ENCODE measurements at regions not wholly inside any gene's neighbourhood (a gene's known extent, or its start where the extent isn't known, plus 50 kb on each side); places are given as distances from the start of the nearest gene placed in this dataset.

- peaks cover 11% of the 10 kb centered on the region for H3K27me3 Mint-ChIP-seq (ENCODE audit: low read depth)
- H3K9me3 Mint-ChIP-seq, result peaks cover 20% of the 10 kb centered on the region
- peaks cover 5% of the 10 kb centered on the region for H3K36me3 Mint-ChIP-seq (ENCODE audit: low read depth)
- no peaks in the 10 kb centered on the region for H3K4me1 Mint-ChIP-seq (ENCODE audit: low read depth)
- H3K4me3 Mint-ChIP-seq, result no peak overlapping the region
- H3K27ac Mint-ChIP-seq, result no peak overlapping the region
Observed at GRCh38 chr4:151951671-151952050, 190.9 kb upstream of the GATB start.

GRCh38 chr4:151950993-151951670 lies 190.3 kb upstream of the GATB start:
- no peak overlapping the region for H3K4me3 Mint-ChIP-seq
- H3K9me3 Mint-ChIP-seq, result peaks cover 26% of the 10 kb centered on the region
- H3K36me3 Mint-ChIP-seq (ENCODE audit: low read depth), result peaks cover 10% of the 10 kb centered on the region
- H3K27me3 Mint-ChIP-seq (ENCODE audit: low read depth), result peaks cover 6% of the 10 kb centered on the region
- no peak overlapping the region for H3K27ac Mint-ChIP-seq
- no peaks in the 10 kb centered on the region for H3K4me1 Mint-ChIP-seq (ENCODE audit: low read depth)

- Mint-ChIP-seq H3K27ac (no peak overlapping the region), H3K4me1 (ENCODE audit: low read depth) (no peaks in the 10 kb centered on the region), H3K9me3 (peaks cover 41% of the 10 kb centered on the region), H3K36me3 (ENCODE audit: low read depth) (peaks cover 11% of the 10 kb centered on the region), H3K27me3 (ENCODE audit: low read depth) (peaks cover 3% of the 10 kb centered on the region), H3K4me3 (no peak overlapping the region)
Observed at GRCh38 chr4:151948351-151949016, 187.7 kb upstream of the GATB start.

- Mint-ChIP-seq H3K36me3 (ENCODE audit: low read depth) (peaks cover 11% of the 10 kb centered on the region), H3K27me3 (ENCODE audit: low read depth) (no peaks in the 10 kb centered on the region), H3K27ac (no peak overlapping the region), H3K9me3 (peaks cover 50% of the 10 kb centered on the region), H3K4me1 (ENCODE audit: low read depth) (no peaks in the 10 kb centered on the region), H3K4me3 (no peak overlapping the region)
Observed at GRCh38 chr4:151946718-151947117, 185.9 kb upstream of the GATB start.

GRCh38 chr4:151942971-151943370 lies 182.2 kb upstream of the GATB start:
- Mint-ChIP-seq H3K36me3 (ENCODE audit: low read depth) (peaks cover 13% of the 10 kb centered on the region), H3K4me3 (no peak overlapping the region), H3K27me3 (ENCODE audit: low read depth) (no peaks in the 10 kb centered on the region), H3K4me1 (ENCODE audit: low read depth) (peaks cover 10% of the 10 kb centered on the region), H3K27ac (no peak overlapping the region), H3K9me3 (peaks cover 52% of the 10 kb centered on the region)

- H3K4me3 Mint-ChIP-seq, result no peak overlapping the region
- H3K4me1 Mint-ChIP-seq (ENCODE audit: low read depth), result peaks cover 10% of the 10 kb centered on the region
- H3K36me3 Mint-ChIP-seq (ENCODE audit: low read depth), result peaks cover 3% of the 10 kb centered on the region
- H3K27ac Mint-ChIP-seq, result no peak overlapping the region
- H3K9me3 Mint-ChIP-seq, result peaks cover 33% of the 10 kb centered on the region
- no peaks in the 10 kb centered on the region for H3K27me3 Mint-ChIP-seq (ENCODE audit: low read depth)
Observed at GRCh38 chr4:151940926-151941617, 180.3 kb upstream of the GATB start.

GRCh38 chr4:151940291-151940690 lies 179.5 kb upstream of the GATB start:
- H3K9me3 Mint-ChIP-seq, result peaks cover 30% of the 10 kb centered on the region
- H3K27me3 Mint-ChIP-seq (ENCODE audit: low read depth), result no peaks in the 10 kb centered on the region
- no peak overlapping the region for H3K4me3 Mint-ChIP-seq
- no peak overlapping the region for H3K27ac Mint-ChIP-seq
- H3K4me1 Mint-ChIP-seq (ENCODE audit: low read depth), result peaks cover 10% of the 10 kb centered on the region
- H3K36me3 Mint-ChIP-seq (ENCODE audit: low read depth), result peaks cover 3% of the 10 kb centered on the region

- peaks cover 3% of the 10 kb centered on the region for H3K36me3 Mint-ChIP-seq (ENCODE audit: low read depth)
- H3K9me3 Mint-ChIP-seq, result peaks cover 24% of the 10 kb centered on the region
- no peaks in the 10 kb centered on the region for H3K27me3 Mint-ChIP-seq (ENCODE audit: low read depth)
Observed at GRCh38 chr4:151939670-151940069, 178.9 kb upstream of the GATB start.

GRCh38 chr4:151935411-151935810 lies 174.6 kb upstream of the GATB start:
- H3K4me3 Mint-ChIP-seq, result no peak overlapping the region
- H3K27ac Mint-ChIP-seq, result no peak overlapping the region
- H3K27me3 Mint-ChIP-seq (ENCODE audit: low read depth), result no peaks in the 10 kb centered on the region
- no peaks in the 10 kb centered on the region for H3K36me3 Mint-ChIP-seq (ENCODE audit: low read depth)
- H3K4me1 Mint-ChIP-seq (ENCODE audit: low read depth), result peaks cover 6% of the 10 kb centered on the region
- H3K9me3 Mint-ChIP-seq, result no peaks in the 10 kb centered on the region

More at GRCh38 chr4:151939670-151940069, 178.9 kb upstream of the GATB start:
- H3K4me3 Mint-ChIP-seq, result no peak overlapping the region
- H3K27ac Mint-ChIP-seq, result no peak overlapping the region
- peaks cover 10% of the 10 kb centered on the region for H3K4me1 Mint-ChIP-seq (ENCODE audit: low read depth)

GRCh38 chr4:151934766-151935165 lies 174.0 kb upstream of the GATB start:
- H3K4me1 Mint-ChIP-seq (ENCODE audit: low read depth), result peaks cover 5% of the 10 kb centered on the region
- H3K27ac Mint-ChIP-seq, result no peak overlapping the region
- no peaks in the 10 kb centered on the region for H3K27me3 Mint-ChIP-seq (ENCODE audit: low read depth)
- H3K36me3 Mint-ChIP-seq (ENCODE audit: low read depth), result no peaks in the 10 kb centered on the region
- H3K9me3 Mint-ChIP-seq, result no peaks in the 10 kb centered on the region
- no peak overlapping the region for H3K4me3 Mint-ChIP-seq

GRCh38 chr4:151933122-151933827 lies 172.5 kb upstream of the GATB start:
- H3K4me1 Mint-ChIP-seq (ENCODE audit: low read depth), result peaks cover 5% of the 10 kb centered on the region
- no peak overlapping the region for H3K27ac Mint-ChIP-seq
- H3K4me3 Mint-ChIP-seq, result no peak overlapping the region

GRCh38 chr4:151931563-151931962 lies 170.8 kb upstream of the GATB start:
- Mint-ChIP-seq H3K36me3 (ENCODE audit: low read depth) (no peaks in the 10 kb centered on the region), H3K4me1 (ENCODE audit: low read depth) (peaks cover 5% of the 10 kb centered on the region), H3K9me3 (no peaks in the 10 kb centered on the region), H3K27me3 (ENCODE audit: low read depth) (no peaks in the 10 kb centered on the region), H3K4me3 (no peak overlapping the region), H3K27ac (no peak overlapping the region)

More at GRCh38 chr4:151933122-151933827, 172.5 kb upstream of the GATB start:
- Mint-ChIP-seq H3K9me3 (no peaks in the 10 kb centered on the region), H3K27me3 (ENCODE audit: low read depth) (no peaks in the 10 kb centered on the region), H3K36me3 (ENCODE audit: low read depth) (no peaks in the 10 kb centered on the region)

GRCh38 chr4:151930372-151930771 lies 169.6 kb upstream of the GATB start:
- Mint-ChIP-seq H3K4me3 (no peak overlapping the region), H3K27me3 (ENCODE audit: low read depth) (no peaks in the 10 kb centered on the region), H3K9me3 (no peaks in the 10 kb centered on the region), H3K4me1 (ENCODE audit: low read depth) (peaks cover 5% of the 10 kb centered on the region), H3K36me3 (ENCODE audit: low read depth) (no peaks in the 10 kb centered on the region), H3K27ac (no peak overlapping the region)

- no peaks in the 10 kb centered on the region for H3K36me3 Mint-ChIP-seq (ENCODE audit: low read depth)
- no peaks in the 10 kb centered on the region for H3K9me3 Mint-ChIP-seq
- no peak overlapping the region for H3K4me3 Mint-ChIP-seq
- no peaks in the 10 kb centered on the region for H3K27me3 Mint-ChIP-seq (ENCODE audit: low read depth)
- peaks cover 5% of the 10 kb centered on the region for H3K4me1 Mint-ChIP-seq (ENCODE audit: low read depth)
- H3K27ac Mint-ChIP-seq, result no peak overlapping the region
Observed at GRCh38 chr4:151928112-151928511, 167.3 kb upstream of the GATB start.
